ENCODE measurements at regions not wholly inside any gene's neighbourhood (a gene's known extent, or its start where the extent isn't known, plus 50 kb on each side); places are given as distances from the start of the nearest gene placed in this dataset.
A peak's percentile ranks its signal among the peaks of the same experiment; 100 is the strongest.
"Not testable (repeated sequence)": the region's sequence is repeated elsewhere in the genome, so short reads cannot be mapped to it uniquely, and the experiment has no call there.

DNA sequence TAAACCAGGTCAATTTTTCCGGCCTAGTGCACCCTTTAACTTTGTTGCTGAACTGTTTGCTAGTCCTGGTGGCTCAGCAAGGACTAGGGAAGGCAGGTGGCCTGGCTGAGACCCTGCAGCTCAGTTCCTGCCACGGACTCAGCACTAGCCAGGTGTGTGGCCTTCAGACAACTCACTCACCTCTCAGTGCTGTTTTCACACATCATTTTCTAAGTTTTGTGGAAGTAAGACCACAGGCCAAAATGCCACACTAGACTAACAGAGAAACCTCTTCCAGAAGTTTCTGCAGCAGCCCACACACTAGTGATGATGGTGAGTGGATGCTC is 65.9 kb upstream of the SLC1A4 start:
- DNase-seq = no peak

DNA sequence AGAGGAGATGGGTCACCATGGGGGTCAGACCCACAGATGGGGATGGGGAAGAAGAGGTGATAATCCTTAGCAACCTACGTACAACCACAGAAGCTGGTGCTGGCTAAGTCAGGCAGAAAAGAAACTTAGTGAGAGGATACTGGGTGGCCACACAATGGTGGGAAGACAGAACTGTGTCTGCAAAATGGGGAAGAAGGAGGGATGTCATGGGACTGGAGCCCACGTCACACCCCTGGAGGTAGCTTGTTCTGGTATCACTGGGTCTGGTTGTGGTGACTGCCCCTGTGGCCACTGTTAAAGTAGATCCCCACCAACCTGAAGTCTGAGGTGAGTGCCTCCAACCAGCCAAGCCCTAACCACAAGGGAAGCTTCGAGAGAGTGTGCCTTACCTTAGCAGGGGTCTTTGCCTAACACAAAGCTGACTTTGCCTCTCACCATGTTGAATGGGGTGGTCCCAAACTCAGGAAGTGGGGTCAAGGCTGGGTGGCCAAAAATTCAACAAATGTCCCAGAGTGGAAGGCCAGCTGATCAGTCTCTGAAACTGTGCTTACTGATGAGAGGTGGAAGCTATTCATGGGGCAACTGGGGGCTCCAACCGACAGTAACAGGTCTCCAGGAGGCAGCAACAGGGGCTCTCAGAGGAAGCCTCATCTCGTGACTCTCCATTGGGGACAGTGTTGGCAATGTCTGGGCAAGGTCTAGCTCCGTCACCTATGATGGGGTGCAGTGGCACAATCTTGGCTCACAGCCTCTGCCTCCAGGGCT is 64.8 kb upstream of the SLC1A4 start:
- DNase-seq = no peak

DNA sequence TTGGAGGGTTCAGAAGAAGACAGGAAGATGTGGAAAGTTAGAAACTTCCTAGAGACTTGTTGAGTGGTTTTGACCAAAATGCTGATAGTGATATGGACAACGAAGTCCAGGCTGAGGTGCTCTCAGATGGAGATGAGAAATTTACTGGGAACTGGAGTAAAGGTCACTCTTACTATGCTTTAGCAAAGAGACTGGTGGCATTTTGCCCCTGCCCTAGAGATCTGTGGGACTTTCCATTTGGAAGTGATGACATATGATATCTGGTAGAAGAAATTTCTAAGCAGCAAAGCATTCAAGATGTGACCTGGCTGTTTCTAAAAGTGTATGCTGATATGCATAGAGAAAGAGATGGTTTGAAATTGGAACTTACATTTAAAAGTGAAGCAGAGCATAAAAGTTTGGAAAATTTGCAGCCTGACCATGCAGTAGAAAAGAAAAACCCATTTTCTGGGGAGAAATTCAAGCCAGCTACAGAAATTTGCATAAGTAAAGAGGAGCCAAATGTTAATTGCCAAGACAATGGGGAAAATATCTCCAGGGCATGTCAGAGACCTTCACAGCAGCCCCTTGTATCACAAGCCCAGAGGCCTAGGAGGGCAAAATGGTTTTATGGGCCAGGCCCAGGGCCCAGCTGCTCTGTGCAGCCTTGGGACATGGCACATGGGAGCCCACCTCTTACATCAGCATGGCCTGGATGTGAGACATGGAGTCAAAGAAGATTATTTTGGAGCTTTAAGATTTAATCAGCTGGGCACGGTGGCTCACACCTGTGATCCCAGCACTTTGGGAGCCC is 63.1 kb upstream of the SLC1A4 start:
- DNase-seq = not testable (repeated sequence)

DNA sequence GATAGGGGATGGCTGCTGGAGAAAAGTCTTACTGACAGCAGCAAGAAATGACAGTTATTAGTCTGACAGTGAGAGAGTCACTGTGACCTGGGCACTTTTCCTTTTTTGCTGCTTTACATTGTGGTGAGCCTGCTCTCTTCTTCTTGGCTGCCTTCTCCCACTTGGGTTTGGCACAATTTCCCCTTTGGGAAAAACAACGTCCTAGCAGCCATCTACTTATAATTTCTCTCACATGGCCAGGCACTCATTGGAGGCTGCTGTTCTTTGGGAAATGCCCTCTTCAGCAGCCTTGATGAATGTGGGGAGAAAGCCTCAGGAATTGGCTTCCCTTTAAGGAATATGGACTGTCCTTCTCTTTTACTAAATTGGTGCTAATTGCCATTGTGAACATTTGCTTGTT is 60.4 kb upstream of the SLC1A4 start:
- no peak for DNase-seq

DNA sequence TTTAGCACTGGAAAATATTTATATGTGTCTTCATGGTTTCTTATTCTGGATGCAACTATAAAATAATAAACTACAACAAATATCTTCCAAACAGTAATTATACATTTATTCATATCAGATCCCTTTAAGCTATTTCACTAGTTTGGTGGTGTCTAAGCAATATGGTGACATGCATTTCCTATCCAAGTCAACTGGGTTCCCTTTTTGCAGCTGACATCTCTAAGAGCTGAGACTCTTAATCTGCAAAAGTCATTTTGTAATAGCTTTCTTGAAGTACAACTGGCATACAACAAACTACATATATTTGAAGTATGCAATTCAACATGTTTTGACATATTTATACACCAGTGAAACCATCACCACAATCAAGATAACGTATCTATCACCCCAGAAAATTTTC is 59.9 kb upstream of the SLC1A4 start:
- peak in 1 of 2 donors; percentile 54 for DNase-seq

DNA sequence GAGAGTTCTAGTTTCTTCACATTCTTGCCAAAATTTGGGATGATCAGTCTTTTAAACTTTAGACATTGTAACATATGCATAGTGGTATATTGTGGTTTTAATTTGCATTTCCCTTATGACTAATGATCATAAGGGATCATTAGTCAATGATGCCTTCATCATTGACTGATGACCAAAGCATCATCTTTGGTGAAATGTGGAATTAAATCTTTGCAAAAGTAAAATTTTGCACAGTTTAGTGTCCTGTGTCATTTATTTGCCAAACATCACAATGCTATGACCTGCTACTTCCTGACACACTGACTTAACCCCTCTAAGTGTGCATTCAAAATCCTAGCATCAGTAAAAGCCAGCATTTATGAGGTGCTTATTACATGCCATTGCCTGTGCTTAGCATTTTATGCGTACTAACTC is 58.9 kb upstream of the SLC1A4 start:
- no peak for DNase-seq

DNA sequence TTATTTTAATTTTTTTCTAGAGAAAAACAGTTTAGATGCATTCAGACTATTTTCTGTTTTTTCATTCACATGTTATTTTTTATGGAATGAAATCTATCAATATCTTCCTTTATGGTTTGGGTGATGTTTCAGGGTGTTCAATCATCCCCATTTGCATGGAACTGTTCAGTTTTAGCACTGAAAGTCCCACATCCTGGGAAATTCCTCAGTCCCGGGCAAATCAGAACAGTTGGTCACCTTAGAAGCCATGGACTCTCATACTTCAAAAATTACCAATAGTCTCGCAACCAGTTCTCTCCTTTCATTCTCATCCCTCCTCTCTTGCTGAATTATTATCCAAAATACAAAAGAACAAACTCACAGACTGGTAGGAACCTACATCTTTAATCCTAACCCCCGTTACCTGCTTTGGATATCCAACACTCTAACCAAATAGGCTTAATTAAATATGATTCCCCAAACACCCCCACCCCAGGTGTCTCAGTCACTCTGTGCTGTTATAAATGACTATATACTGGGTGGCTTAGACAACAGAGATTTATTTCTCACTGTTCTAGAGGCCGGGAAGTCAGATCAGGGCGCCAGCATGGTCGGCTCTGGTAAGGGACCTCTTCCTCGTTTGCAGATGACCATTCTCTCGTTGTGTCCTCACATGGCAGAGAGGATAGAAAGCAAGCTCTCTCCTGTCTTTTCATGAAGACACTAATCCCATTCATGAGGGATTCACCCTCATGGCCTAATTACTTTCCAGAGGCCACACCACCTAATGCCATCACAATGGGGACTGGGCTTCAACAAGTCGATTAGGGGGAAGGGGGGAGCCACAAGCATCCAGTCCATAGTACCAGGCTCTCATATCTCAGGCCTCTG is 57.7 kb upstream of the SLC1A4 start:
- no peak for DNase-seq

DNA sequence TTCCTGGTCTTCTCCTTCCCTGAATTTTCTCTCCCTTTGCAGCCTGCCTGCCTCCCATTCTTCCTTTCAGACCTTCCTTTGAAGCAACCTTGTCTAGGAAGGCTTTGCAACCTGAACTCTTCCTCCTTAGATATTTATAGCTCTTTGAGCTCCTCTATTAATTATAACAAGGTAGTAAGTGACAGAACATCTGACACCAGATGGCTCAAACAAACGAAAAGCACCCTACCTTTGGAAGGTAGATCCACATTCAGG is 57.2 kb upstream of the SLC1A4 start:
- no peak for DNase-seq

DNA sequence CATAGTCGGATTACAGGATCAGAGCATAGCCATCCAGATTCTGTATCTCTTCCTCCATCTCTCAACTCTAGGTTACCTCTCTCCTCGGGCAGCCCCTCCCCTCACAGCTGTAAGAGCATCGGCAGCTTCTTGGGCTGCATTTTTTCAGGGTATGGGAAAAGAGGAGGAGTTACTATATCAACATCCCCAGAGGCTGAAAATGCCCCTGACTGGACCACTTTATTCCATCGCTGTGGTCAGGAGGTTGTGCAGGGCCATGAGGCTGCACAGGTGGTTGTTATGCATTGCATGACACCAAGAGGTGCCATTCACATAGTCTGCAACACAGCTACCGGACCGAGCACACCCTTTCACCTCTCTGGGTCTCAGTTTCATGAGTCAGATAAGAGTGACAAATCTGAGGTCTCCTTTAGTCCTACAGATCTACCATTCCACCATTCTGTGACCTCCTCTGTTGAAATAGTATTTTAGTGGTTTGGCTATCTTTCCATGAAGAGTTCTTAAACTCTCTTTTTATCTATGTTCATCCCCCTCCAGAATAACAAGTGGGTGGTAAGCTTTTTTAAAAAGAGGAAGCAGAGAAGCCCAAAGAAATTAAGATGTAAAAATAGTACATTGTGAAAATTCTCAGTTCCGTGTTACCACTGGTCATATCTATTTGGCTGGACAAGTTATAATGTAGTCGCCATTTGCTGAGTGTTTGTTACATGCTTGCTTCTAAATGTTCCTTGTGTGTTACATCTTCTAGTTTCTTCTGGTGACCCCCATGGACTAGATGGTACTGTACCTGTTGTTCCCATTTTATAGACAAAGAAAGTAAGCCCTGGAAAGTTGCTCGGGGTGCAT is 56.6 kb upstream of the SLC1A4 start:
- DNase-seq = peak in 1 of 2 donors; percentile 65

DNA sequence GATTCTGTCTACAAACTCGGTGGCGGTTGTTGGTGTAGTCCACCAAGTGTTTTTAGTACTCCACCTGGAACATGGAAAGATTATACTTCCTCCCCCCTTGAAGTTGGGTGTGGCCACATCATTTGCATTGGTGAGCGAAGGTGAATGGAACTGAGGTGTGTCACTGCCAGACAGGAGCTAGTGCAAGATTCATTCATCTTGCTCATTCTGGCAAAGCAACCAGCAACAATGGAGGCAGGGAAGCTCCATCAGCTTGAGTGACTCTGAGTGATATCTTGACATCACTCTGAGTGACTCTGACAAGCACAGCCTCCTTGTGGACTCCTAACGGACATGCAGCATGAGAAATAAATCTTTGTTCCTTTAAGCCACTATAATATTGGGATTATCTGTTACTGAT is 54.7 kb upstream of the SLC1A4 start:
- no peak for DNase-seq

DNA sequence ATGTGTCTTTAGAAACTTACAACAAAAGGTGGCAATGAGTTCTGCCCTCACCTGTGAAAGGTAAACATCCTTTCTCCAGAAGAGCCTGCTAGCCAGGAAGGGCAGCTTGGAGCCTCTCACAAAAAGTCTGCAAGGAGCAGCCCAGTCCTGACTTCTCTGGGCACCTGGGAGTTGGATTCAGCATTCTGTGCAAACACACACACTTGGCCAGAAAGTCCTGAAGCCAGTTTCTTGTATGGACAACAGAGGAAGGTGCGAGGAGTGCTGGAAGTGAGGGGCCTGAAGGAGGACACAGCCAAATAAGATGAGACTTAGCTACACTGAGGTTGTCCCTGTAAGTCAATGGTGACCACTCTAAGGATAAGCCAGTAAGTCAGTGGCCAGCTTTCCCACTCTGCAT is 52.4 kb upstream of the SLC1A4 start:
- no peak for DNase-seq

DNA sequence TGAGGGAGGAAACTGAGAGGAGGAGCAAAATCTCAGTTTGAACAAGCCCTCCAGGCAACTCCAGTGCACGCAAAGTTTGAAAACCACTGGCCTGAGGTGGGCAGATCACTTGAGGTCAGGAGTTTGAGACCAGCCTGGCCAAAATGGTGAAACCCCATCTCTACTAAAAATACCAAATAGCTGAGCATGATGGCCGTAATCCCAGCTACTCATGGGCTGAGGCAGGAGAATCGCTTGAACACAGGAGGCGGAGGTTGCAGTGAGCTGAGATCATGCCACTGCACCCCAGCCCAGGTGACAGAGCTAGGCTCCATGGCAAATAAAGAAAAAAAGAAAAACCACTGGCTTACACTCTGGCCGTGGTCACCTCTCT is 51.9 kb upstream of the SLC1A4 start:
- DNase-seq = not testable (repeated sequence)

DNA sequence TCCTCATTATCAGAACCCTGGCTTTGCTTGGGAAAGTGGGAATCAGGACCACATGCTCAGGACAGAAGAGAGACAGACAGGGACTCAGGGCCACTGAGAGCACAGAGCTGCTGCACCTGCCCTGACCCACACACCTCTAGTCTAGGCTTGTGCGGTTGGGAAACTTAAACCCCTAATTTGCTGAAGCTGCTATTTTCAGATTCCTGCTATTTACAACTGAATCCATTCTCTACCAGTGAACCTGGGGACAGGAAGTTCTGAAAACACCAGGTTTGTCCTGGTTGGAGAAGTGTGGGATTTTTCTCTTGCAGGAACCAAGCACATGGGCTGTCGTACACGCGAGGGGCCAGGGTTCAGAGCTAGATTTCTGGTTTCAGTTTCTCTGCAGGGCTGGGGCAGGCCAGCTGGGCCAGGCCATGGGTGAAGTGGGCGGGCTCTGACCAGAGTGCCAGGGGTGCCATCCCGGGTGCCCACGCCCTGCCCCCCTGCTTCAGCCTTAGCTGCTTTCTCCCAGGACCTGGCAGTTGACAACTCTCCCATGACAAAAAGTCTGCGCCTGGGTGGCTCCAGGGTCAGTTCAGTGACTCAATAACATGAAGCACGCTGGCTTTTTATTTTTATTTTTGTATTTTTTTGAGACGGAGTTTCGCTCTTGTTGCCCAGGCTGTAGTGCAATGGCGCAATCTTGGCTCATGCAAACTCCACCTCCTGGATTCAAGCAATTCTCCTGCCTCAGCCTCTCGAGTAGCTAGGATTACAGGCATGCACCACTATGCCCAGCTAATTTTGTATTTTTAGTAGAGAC is 51.3 kb upstream of the SLC1A4 start:
- DNase-seq = no peak

DNA sequence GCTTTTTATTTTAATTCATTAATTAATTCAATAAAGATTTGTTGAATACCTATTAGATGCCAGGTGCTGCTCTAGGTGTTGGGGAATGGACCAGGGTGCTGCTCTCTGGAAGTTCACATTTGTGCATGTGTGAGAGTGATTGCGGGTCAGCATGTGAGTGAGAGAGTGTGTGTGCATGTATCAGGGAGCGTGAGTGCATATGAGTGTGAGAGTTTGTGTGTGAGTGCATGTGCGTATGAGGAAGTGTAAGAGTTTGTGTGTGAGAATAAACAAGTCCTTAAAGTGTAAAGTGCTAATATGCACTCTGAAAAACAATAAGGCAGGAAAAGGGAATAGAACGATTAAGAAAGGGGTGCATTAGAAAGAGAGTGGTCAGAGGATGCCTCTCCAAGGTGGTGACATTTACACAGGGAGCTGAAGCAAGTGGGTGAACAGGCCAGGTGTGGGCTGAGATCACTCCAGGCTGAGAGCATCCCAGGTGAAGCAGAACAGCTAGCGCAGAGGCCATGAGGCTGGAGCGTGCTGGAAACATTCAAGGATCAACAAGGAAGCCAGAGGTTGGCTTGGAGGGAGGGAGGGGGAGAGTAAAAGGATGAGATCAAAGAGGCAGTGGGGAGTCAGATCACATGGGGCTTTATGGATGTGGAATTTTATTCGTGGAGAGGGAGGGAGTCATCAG is 50.5 kb upstream of the SLC1A4 start:
- DNase-seq = no peak

DNA sequence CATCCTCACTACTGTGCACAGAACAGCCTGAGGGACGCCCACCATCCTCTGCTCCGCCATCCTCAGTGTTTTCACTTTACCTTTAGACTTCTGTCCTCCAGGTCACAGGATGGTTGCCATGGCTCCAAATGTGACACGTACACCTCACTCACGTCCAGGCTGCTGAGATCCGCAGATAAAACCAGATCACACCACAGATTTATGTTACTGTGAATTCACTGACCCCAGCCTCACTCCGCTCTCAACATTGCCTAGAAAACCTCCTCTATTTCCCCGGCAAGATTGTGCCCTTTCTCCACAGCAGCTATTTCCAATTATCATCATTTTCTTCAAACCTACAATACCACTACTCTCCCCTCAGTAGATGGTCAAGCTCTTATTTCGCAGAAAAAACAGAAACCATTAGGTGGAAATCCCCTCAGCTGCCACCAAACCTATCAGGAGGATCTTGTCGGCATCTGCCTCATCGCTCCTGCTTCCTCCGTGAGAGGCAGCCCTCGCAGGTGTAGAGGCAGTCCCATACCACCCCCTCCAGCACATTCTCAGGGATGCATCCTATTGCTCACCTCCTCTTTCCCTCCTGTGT is 49.8 kb upstream of the SLC1A4 start:
- DNase-seq = no peak

Data from bone marrow (tissue), 2 donors.